Fibroblast of villous mesenchyme (primary cell): ENCODE measurements at regions not wholly inside any gene's neighbourhood (a gene's known extent, or its start where the extent isn't known, plus 50 kb on each side); places are given as distances from the start of the nearest gene placed in this dataset.

Experiments
- DNase-seq: peaks from one replicate; pipeline ENCODE4 v3.0.0-alpha.2; 2010; ENCODE audit warnings: low read depth
- H3K4me3 ChIP-seq: 2 replicates; pipeline ENCODE4 v1.5.1; 2011; ENCODE audit warnings: low read depth, mild to moderate bottlenecking, low read length
- TF ChIP-seq, protein P1 (sequence below): IDR thresholded peaks from 2 replicates; pipeline ENCODE4 v1.5.1; 2012; ENCODE audit warnings: low read depth, mild to moderate bottlenecking, low read length; ENCODE audit not compliant: insufficient read depth

DNA sequence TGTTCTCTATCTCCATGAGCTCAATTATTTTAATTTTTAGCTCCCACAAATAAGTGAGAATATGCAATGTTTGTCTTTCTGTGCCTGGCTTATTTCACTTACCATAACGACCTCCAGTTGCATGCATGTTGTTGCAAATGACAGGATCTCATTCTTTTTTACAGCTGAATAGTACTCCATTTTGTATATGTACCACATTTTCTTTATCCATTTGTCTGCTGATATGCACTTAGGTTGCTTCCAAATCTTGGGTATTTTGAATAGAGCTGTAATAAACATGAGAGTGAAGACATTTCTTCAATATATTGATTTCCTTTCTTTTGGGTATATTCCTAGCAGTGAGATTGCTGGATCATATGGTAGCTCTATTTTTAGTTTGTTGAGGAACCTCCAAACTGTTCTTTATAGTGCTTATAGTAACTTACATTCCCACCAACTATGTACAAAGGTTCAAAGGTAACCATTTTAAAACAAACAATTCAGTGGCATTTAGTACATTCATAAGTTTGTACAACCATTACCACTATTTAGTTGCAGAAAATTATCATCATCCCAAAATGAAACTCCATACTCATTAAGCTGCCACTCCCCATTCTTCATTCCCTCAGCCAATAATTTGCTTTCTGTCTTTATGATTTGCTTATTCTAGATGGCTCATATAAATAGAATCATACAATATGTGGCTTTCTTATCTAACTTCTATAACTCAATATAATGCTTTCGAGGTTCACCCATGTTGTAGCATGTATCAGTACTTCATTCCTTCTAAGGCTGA, 255.9 kb upstream of the NFIA start:
- DNase-seq = no peak
- H3K4me3 ChIP-seq = no peak overlapping the region
- TF ChIP-seq, protein P1, sequence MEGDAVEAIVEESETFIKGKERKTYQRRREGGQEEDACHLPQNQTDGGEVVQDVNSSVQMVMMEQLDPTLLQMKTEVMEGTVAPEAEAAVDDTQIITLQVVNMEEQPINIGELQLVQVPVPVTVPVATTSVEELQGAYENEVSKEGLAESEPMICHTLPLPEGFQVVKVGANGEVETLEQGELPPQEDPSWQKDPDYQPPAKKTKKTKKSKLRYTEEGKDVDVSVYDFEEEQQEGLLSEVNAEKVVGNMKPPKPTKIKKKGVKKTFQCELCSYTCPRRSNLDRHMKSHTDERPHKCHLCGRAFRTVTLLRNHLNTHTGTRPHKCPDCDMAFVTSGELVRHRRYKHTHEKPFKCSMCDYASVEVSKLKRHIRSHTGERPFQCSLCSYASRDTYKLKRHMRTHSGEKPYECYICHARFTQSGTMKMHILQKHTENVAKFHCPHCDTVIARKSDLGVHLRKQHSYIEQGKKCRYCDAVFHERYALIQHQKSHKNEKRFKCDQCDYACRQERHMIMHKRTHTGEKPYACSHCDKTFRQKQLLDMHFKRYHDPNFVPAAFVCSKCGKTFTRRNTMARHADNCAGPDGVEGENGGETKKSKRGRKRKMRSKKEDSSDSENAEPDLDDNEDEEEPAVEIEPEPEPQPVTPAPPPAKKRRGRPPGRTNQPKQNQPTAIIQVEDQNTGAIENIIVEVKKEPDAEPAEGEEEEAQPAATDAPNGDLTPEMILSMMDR = no peak

DNA sequence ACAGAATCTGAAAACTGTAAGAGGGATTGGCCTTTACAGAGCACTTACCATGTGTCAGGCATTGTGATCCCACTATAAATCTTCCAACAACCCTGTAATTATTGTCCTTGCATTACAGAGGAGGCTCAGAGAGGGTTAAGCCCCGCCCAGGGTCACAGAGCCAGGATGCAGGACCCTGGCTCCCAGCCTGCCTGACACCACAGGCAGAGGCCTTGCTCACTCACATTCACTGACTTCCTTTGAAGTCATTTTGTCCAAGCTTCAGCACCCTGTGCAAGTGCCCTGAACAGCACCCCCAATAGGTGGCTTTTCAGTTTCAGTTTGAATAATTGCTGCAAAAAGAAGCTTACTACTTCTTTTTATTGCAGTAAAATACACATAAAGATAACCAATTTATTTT, 256.8 kb upstream of the NFIA start:
- H3K4me3 ChIP-seq = no peak overlapping the region
- DNase-seq = no peak
- TF ChIP-seq, protein P1 = no peak

DNA sequence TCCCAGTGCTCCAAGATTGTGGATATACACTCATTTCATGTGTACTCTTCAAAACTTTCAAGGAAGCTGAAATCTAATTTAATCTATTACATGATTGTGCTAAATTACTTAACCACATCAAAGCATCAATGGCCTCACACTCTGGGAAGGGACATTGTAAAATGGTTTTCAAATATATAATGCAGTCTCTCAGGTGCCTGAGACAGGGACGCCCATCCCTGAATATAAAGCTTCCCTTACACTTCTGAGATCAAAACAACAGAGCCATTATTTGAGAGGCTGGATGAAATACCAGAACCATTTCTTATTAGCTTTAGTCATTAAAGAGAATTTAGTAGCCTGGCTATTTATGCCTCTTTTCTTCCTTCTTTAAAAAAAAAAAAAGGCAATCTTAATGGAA, 259.2 kb upstream of the NFIA start:
- DNase-seq = no peak
- H3K4me3 ChIP-seq = no peak overlapping the region
- TF ChIP-seq, protein P1 = no peak

DNA sequence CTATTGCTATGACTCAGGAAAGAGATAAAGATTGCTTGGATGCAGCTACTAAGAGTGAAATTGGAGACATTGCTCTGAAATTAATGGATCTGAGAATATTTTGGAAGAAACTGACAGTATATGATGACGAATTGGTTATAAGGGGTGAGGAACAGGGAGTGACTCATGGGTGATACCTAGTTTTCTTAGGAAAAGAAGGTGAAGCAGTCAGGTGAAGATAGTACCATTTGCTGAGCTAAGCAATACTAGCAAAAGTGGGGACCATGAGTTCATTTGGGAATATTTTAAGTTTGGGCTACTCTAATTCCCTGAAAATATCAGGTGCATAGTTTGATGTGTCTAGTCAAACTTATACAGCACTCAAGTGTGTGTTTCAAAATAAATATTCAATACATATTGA, 260.1 kb upstream of the NFIA start:
- no peak for DNase-seq
- no peak overlapping the region for H3K4me3 ChIP-seq
- TF ChIP-seq, protein P1 = no peak

DNA sequence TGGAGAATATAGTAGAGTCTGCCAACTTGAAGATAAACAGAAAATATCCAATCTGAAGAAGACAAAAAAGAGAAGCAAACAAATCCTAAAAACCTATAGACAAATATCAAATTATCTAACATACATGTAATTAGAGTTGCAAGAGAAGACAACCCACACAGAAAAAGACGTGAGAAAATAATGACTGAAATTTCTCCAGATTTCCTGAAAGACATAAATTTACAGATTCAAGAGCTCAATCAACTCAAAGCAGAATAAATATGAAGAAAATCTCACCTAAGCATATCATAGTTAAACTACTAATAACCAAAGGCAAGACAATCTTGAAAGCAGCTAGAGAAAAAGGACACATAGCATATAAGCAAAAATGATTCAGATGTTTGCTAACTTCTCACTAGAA, 261.2 kb upstream of the NFIA start:
- DNase-seq = no peak
- TF ChIP-seq, protein P1 = no peak
- H3K4me3 ChIP-seq = no peak overlapping the region

DNA sequence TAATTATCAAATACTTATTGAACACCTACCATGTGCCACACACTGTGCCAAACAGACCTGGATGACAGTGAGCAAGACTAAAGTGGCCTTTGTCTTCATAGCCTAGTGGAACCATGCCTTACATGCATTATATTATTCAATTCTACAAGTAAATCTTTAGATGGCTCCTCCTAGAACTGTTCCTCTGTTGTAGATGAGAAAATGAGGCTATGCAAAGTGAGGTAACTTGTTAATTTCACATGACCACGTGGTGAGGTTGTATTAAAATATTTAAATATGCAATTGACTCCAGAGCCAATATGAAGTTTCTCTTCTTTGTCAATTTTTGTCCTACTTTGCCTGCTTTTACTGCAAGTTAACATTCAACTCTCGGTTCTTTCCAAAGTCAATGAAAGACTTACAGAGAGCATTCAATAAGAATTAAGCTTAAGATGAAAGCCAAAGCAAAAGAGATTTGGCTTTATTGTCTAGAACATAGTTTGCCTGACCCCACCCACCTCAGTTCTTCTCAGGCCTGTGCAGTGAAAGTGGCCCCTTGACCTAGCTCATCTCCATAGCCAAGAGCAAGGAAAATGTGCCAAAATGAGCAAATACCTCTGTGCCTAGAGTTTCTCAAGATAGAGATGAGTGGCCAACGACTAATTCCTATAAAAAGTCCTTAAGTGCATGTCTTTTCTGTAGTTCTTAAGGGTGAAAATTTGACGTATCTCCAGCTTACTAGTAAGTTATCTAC, 263.2 kb upstream of the NFIA start:
- DNase-seq = no peak
- no peak overlapping the region for H3K4me3 ChIP-seq
- TF ChIP-seq, protein P1 = no peak
